T1000 (cell line): ENCODE measurements at regions not wholly inside any gene's neighbourhood (a gene's known extent, or its start where the extent isn't known, plus 50 kb on each side); places are given as distances from the start of the nearest gene placed in this dataset.

Experiments
- DNase-seq: peaks from one replicate; lab custom pipeline; 2025; ENCODE audit warnings: mixed read lengths; lab: John Stamatoyannopoulos, UW

DNA sequence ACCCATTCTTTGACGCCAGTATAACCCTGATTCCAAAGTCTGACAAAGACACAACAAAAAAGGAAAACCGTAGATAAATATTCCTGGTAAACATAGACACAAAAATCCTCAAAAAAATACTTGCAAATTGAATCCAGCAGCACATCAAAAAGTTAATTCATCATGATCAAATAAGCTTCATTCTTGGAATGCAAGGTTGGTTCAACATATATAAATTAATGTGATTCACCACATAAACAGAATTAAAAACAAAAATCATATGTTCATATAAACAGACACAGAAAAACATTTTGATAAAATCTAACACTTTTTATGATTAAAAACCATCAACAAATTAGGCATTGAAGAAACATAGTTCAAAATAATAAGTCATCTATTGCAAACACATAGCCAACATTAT is 324.2 kb upstream of the TRPC7 start:
- DNase-seq: no peak

DNA sequence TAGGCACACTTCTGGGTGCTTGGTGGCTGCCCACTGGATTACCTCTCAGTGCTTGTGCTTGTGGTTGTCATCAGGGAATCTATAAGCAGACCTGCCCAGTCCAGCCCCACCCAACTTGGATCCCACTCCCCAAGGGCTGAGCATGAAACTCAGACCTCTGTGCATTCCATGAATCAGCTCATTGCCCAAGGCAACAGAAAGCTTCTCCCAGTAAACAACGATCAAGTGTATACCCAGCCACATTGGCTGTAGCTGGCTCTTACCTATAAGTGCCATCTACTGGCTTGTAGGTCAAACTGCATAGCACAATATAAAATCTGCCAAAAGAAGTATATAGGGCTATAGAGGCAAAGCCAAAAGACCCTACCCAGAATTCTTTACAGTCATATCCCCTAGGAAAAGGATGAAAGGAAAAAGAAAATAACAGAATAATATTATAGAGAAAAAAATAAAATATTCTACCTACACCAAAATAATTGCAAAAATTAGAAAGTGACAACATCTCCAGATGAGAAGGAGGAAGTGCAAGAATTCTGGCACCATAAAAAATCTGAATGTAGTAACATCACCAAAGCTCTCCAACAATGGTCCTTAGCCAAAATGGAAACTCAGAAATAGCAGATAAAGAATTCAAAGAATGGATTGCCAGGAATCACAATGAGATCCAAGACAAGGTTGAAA is 321.0 kb upstream of the TRPC7 start:
- DNase-seq: peak; percentile 11

DNA sequence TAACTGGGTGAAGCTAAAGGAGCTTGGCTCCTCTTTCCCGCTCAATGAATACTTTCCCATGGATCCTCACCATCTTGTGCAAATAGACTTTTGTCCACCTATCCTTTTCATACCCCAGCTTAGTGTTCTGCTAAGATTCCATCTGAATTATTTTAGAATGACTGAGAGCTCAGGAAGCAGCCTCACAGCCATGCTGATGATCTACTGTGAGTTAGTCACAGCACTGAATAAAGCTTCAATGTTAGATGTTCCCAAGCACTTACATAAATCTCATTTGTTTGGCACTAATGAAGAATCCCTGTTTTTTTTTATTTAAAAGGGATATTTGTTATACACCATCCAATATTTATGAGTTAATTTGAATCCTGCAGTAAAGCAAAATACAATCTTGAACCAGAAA is 317.6 kb upstream of the TRPC7 start:
- DNase-seq: no peak

DNA sequence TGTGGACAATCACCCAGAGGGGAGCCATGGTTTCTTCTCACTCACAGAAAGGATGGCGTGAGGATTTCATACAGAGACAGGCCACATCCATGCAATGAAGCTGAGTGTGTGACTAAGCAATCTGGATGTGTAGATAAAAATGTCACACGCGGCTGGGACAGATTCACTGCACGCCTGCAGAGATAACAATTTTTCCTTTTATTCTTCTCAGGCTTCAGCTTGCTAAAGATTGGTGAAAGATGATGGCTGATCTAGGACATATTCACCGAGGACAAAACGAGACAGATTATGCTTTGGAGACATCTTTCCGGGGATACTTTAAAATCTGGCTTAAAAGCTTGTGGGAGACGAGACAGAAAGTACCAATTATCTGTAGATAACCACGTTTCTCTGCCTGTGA is 313.9 kb upstream of the TRPC7 start:
- no peak for DNase-seq

DNA sequence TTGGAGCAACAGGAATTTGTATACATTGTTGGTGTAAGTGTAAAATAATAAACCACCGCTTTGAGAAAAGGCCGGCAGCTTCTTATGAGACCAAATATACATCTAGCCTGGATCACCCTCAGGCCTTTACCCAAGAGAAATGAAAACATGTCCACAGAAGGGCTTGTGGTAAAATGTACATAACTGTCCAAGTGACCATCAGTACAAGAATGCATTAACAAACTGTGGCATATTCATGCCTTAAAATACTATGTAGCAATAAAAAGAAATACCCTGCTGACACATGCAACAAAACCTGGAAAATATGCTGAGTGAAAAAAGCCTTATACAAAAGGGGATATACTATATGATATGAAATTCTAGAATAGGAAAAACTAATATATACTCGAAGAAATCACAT is 311.9 kb upstream of the TRPC7 start:
- no peak for DNase-seq

DNA sequence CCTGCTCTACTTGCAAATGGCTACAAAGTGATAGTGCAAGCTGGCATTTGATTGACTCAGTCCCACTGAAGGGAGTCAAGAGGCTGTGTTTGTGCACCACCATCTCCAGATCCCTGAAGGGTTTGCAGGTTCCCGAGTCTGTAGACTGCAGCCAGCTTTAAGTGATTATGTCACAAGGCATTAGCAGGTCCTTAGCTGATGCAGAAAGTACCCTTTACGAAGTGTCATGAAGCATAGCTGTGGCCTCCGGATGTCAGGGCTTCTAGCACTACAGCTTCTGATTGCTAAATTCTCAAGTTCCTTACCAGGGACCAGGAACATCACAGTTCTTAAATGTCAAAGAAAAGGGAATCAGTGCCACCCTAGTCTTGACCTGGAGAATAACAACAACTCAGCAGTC is 311.3 kb upstream of the TRPC7 start:
- no peak for DNase-seq

DNA sequence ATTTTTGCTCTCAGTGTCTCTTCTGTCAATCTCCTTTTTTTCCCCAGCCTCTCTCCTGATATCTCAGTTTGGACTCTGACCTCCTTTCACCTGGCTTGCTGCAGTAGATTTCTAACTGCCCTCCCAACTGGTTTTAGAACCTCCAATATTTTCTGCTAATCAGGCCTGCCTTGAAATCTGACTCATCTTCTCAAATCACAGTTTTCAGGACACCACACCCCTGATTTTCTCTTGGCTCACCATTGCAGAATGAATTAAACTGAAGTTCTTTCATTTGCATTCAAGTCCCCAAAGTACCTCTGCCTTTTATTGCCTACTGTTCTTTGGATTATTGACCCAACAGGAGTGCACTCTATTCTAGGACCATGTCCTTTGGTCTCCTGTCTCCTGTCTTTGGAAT is 310.4 kb upstream of the TRPC7 start:
- DNase-seq: no peak

DNA sequence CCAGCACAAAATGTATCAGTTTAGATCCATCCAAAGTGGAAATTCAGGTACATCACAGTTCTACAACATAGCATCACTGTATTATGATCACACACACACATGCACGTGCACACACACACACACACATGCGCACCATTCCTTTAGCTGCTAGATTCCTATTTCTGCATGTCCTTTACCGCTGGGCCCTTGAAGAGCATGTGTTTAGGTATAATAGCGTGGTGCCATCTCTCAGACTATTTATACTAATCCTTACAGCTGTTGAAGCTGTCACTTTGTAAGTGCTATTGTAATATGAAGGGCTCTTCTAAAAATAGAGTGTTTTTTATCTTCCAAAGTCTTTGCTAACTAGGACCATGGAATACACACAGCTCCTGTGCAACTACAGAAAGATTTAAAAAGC is 308.8 kb upstream of the TRPC7 start:
- DNase-seq: no peak

DNA sequence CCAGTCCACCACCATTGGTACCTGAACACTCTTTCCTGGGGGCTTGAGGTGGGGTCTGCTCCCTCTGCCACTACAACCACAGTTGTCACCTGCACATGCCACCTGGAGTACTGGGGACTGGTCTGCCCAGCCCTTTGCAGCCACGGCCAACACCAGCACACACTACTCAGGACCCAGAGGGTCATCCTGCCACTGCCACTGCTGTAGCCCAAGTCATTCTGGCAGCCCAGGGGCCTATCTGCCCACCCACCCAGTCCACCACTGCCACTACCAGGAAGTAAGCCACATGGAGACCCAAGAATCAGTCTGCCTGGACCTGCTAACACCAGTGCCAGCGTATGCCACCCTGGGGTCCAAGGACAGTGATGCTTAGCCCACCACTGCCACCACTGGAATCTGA is 302.4 kb upstream of the TRPC7 start:
- DNase-seq: no peak

DNA sequence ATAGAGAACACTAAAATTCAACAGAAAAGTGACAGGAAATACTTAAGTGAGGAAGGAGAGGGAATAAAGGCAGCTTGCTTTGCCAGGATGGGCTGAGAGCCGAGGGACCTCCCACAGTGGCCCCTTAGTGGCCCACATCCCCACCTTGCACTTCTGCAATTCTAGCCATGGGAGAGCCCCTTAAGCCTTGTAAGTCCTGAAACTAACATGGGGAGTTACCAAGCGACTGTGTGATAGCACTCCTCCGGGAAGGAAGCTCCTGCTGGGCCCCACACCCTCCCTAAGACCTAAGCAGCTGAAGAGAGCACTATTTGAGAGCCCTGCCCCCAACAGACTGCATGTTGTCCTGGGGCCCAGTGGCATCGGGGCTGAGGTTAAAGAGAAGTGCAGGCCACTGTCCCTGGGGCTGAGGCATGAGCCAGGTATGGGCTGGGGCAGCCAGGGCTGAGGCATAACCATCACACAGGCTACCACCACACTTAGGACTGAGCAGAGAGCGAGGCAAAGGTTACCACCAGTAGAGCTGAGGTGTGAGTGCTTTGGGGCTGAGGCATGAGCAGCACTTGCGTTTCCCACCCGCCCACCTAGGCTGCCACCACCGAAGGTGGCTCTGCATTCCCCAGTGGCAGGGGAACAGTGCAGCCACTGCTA is 301.8 kb upstream of the TRPC7 start:
- DNase-seq: no peak

DNA sequence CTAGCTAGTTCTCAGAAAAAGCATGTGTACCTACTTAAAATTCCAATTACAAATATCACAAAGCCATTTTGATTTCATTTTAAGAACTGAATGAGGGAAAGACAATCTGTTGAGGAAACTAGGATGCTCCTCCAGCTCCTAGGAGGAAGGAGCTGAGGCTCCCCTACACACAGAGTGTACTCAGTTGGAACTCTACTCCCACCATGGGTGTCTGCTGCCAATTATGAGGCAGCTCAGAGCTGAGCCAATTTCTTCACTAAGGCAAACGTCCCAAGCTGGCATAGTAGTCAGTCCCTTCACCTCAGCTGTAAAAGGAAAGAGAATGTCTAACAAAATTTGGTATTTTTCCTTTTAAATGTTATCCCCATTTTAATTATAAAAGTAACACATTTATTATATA is 300.0 kb upstream of the TRPC7 start:
- no peak for DNase-seq

DNA sequence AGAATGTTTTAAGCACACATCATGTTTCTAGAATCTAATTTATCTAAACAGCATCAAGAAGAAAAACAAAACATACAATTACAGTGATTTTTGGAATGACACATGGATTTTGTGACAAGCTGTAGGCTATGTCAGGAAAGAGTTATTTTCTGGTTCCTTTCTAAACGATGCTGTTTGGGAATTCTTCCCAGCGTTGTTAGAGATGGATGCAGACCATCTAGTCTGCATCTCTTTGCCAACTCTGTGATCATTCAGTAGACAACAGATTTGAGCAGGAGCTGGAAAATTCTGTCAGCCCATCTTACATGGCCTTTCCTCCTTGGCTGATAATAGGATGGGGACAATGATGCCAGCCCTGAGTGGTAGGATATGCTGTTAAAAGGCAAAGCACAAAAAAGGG is 295.7 kb upstream of the TRPC7 start:
- DNase-seq: no peak

DNA sequence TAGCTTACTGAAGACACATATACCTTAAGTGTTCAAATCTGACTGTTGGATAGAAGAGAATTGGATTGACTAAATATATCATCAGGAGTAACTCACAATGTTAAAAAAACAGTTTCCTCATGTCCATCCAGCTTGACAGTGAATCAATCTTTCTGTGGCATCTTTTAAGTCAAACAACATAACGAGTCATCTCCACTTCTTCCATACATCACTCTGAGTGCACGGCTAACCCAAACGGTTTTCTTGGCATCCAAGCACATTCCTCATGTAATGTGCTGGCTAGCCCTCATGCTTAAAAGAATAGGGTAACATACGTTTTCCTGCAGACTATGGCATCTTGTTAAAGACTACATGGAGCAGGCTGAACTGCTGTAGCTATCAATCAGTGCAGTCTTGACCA is 291.5 kb upstream of the TRPC7 start:
- DNase-seq: no peak

DNA sequence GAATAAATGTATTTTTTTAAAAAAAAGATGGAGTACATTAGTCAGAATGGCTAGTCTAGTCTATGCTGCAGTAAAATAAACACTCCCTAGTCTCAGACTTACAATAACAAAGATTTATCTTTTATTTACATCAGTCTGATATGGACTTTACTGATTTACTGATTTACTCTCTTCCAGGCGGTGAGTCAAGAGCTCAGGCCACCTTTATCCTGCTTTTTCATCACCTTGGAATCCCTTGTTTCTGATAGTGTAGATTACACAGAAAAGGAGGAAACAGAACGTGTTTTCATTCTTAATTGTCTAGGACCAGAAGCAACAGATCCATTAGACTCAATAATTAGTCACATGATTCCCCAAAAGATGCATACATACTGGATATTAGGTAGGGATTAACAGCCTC is 290.1 kb upstream of the TRPC7 start:
- DNase-seq: no peak

DNA sequence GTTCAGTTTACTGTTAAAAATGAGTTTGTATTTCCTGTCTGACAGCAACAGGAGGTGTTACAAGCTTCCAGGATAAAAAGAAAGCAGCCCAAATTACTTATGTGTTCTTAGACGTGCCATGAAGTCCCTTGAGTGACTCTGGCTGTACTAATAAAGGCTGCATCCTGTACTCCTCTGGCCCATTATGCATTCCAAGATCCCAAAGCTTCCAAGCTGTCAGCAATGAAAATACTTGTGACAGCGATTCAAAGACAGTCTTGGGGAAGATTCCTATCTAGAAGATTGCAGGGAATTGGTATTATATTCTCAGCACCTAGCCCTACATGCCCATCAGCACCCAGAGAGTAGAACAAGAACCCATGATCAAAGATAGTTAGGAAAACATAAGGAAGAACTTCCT is 281.6 kb upstream of the TRPC7 start:
- no peak for DNase-seq

DNA sequence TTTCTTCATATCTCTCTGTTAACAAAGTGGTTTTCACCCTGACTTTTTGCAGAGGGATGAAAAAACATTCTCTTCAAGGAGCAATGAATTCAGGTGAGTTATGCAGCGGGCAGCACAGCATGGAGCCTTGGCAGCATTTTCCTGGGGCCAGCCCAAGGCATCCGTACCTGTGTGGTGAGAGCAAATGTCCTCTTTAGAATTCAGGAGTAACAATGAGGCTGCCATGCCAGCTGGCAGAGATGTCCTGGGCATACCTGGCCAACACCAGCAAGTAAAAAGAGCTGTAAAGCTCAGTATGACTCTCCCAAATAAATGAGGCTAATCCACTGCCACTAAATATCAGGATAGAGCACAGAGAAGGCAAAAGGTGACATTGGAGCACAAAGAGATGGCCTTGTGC is 277.6 kb upstream of the TRPC7 start:
- no peak for DNase-seq

DNA sequence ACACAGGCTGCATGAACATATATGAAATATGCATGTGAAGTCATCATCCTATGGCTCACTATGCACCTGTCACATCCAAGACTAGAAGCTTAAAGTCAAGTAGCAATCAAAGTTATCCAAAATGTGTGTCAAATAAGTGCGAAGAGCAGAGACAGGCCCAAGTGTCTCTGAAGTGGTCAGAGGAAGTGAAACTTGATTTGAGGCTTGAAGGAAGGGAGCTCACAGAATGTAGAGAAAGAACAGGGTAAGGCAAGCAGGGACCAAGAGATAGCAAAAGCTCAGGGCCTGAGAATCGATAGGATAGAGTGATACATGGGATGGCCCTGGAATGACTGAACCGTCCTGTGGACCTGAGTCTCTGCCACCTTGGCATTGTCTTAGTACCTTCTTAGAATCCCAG is 274.3 kb upstream of the TRPC7 start:
- DNase-seq: no peak

DNA sequence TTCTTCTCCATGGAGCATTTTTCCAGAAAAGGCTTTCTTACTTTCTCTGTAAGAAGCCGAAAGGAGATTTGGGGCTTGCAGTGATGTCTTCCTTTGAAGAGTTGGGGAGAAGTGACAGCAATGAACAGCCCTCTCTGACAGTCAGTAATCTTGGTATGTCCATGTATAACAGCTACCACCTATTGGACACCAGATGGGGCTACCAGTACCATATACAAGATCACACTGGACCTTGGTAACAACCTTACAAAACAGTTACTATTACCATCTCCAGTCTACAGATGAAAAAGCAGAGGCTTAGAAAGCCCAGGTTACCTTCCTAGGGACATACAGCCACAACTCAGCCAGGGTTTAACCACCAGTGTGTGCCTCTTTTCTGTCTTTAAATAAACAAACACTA is 272.7 kb upstream of the TRPC7 start:
- DNase-seq: no peak

DNA sequence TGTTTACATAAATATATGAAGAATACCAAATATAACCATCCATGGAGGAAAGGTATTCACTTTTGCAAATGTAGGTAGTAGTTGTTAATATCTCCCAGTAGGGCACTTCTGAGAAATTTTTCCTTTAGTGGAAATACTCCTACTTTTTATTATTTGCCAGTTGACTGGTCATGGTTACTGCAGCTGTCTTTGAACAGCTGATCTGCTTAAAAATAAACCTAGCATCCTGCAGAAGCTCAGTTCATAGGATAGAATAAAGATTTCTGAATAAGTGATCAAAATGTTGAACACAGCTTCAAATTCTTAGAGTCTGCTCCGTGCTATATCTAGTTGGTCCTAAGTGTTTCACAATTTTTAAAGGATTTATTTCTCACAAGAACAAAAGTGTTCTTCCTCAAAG is 270.7 kb upstream of the TRPC7 start:
- DNase-seq: no peak

DNA sequence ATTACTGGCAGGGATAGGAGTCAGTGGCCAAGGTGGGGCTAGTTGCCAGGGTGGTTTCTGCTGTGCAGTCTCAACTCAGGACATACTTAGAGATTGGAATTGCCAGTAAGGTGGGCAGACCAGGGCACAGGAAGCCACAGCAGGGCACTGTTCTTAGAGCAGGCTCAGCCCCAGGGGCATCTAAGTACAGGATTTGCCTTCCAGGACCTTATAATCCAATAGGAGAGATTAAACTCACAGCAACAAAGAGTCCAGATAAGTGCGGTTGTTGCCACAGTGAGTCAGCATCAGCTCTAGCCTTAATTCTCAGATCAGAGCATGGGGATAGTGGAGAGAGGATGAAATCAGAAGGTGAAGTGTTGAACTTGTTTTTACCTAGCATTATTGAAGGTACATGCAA is 265.8 kb upstream of the TRPC7 start:
- no peak for DNase-seq

DNA sequence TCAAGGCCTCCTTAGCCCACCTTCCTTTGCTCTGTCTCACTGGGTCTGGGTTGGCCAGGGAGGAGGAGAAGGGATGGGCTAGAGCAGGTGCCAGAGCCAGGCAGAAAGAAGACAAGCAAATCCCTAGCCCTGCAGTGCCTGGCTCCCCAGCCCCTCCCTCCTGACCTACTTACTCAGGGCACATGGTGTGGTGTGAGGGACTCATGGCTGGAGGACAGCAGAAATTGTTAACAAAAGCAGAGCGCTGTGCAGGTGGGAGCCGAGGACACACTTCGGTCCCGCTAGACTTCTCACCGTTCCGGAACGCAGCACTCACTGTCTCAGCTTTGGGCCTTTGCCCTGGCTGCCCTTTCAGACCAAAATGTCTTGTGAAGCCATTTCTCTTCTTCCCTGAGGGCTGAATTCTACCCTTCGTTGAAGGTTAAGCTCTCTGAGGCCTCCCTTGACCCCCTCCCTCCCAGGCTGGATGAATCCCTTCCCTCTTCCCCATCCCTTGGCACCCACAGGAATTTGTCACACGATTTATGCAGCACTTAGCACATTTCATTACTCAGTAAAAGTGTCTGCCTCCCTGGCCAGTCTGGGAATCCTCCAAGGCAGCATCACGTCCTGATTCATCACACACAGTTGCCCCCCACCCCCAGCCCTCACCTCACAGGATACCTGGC is 263.9 kb upstream of the TRPC7 start:
- no peak for DNase-seq

DNA sequence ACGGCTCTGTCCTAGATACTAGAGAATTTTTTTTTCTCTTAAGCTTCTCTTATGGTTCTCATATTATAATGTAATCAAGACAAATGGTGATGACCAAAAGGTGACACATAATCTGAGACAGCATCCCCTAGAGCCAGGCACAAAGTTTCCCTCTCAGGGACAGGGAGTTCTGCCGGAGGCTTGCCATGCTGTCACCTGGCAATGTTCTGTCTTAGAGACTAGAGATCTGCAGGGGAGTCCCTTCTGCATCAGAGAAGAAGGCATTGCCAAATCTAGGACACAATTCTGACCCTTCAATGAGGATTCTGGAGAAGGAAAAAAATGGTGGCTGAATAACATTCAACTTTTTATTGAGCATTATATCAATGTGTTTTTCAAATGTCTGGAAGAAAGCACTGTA is 261.2 kb upstream of the TRPC7 start:
- DNase-seq: no peak

DNA sequence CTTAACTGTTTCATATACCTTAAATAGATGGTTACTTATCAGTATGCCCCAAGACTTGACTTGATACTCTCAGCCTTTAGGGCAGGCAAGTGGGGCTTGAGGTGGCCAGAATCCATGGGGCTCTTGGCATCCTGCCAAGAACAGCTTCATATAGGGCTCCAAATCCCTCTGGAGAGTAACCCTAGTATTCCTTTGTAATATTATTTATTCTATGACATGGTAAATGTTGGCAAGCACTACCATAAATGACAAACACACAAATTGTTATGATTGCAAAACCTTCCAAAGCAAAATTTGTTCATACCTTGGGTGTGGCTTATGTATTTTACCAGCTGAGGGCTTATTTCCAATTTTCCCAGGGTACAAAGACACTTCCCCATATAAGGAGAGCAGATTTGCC is 257.4 kb upstream of the TRPC7 start:
- no peak for DNase-seq

DNA sequence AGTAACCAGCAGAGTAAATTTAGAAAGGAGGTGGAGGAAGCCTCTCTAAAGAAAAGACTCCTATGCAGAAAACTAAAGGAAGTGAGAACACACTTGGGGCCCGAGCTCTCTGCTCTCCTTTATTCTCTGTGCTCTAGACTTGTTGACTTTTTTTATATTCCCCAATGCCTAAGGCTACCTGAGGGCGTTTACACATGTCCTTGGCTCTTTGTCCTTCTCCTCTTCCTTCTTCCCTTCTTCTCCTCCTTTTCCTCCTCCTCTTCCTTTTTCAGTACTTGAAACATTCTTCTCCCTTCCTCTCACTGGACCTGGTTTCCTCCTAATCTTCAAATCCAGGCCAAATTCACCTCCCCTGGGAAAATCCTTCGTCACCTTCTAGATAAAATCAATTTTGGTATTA is 256.4 kb upstream of the TRPC7 start:
- no peak for DNase-seq
